Ascending aorta (tissue), 2 donors: ENCODE measurements at regions not wholly inside any gene's neighbourhood (a gene's known extent, or its start where the extent isn't known, plus 50 kb on each side); places are given as distances from the start of the nearest gene placed in this dataset.

ENCODE experiments used
- DNase-seq, 2 donors: peaks; one replicate each; pipeline ENCODE4 v3.0.0-alpha.2; 2019; ENCODE audit warnings: low spot score in 2 of 2
- H3K27ac ChIP-seq, 2 donors: fragments of 200-600 bp; sonication (generic); one replicate each; pipeline ENCODE4 v1.5.1; 2016 to 2017; ENCODE audit warnings: mild to moderate bottlenecking in 1 of 2
- H3K27me3 ChIP-seq: fragments of 200-600 bp; sonication (generic); one replicate; pipeline ENCODE4 v1.5.1; 2017
- H3K36me3 ChIP-seq, 2 donors: fragments of 200-600 bp; sonication (generic); one replicate each; pipeline ENCODE4 v1.5.1; 2016
- H3K4me1 ChIP-seq, 2 donors: fragments of 200-600 bp; sonication (generic); one replicate each; pipeline ENCODE4 v1.5.1; 2016 to 2017; ENCODE audit warnings: mild to moderate bottlenecking in 1 of 2
- H3K4me3 ChIP-seq, 2 donors: fragments of 200-600 bp; sonication (generic); one replicate each; pipeline ENCODE4 v1.5.1; 2016 to 2017; ENCODE audit warnings: mild to moderate bottlenecking in 1 of 2
- H3K9me3 ChIP-seq, 2 donors: fragments of 200-600 bp; sonication (generic); one replicate each; pipeline ENCODE4 v1.5.1; 2016
- CTCF ChIP-seq, 3 experiments: fragments of 200-600 bp in 2 of 3; fragments of 450-650 bp in 1 of 3; sonication (generic) in 2 of 3; IDR thresholded peaks; one replicate each; pipeline ENCODE4 v1.5.1; 2016 to 2019; ENCODE audit warnings: antibody characterized with exemption in 3 of 3, mild to moderate bottlenecking in 1 of 3, moderate library complexity in 1 of 3
- intact Hi-C: fragments of 100-400 bp; cut with DNase I; formaldehyde crosslinking; loops from one replicate; pipeline ENCODE4 v1.15.1; 2023

GRCh38 chr17:33637534-33637933 lies 344.4 kb upstream of the ASIC2 start:
- no peak for DNase-seq
- no peaks in the 10 kb centered on the region for H3K4me1 ChIP-seq
- no peak overlapping the region for H3K27ac ChIP-seq
- no peaks in the 10 kb centered on the region for H3K9me3 ChIP-seq
- no peaks in the 10 kb centered on the region for H3K27me3 ChIP-seq
- no peak overlapping the region for H3K4me3 ChIP-seq
- no peak for TF ChIP-seq CTCF (IDR thresholded peaks at IDR 0.05)
- H3K36me3 ChIP-seq, result no peaks in the 10 kb centered on the region
- intact Hi-C loops, result no loop called here

- Histone ChIP-seq H3K36me3 (no peaks in the 10 kb centered on the region), H3K4me3 (no peak overlapping the region), H3K9me3 (no peaks in the 10 kb centered on the region), H3K27me3 (no peaks in the 10 kb centered on the region), H3K27ac (no peak overlapping the region), H3K4me1 (no peaks in the 10 kb centered on the region)
- intact Hi-C loops, result no loop called here
- no peak for TF ChIP-seq CTCF (IDR thresholded peaks at IDR 0.05)
- DNase-seq, result no peak
Observed at GRCh38 chr17:33639103-33639880, 346.2 kb upstream of the ASIC2 start.

- intact Hi-C loops, result no loop called here
- H3K27me3 ChIP-seq, result no peaks in the 10 kb centered on the region
- H3K36me3 ChIP-seq, result no peaks in the 10 kb centered on the region
- H3K4me3 ChIP-seq, result no peak overlapping the region
- no peak overlapping the region for H3K27ac ChIP-seq
- DNase-seq, result no peak
- H3K4me1 ChIP-seq, result no peaks in the 10 kb centered on the region
- no peak for TF ChIP-seq CTCF (IDR thresholded peaks at IDR 0.05)
- no peaks in the 10 kb centered on the region for H3K9me3 ChIP-seq
Observed at GRCh38 chr17:33640629-33641028, 347.5 kb upstream of the ASIC2 start.

GRCh38 chr17:33642002-33642401 lies 348.9 kb upstream of the ASIC2 start:
- H3K36me3 ChIP-seq, result no peaks in the 10 kb centered on the region
- intact Hi-C loops, result no loop called here
- H3K4me3 ChIP-seq, result no peak overlapping the region
- no peaks in the 10 kb centered on the region for H3K27me3 ChIP-seq
- TF ChIP-seq CTCF (IDR thresholded peaks at IDR 0.05), result no peak
- no peak for DNase-seq
- no peak overlapping the region for H3K27ac ChIP-seq
- H3K9me3 ChIP-seq, result no peaks in the 10 kb centered on the region
- no peaks in the 10 kb centered on the region for H3K4me1 ChIP-seq

GRCh38 chr17:33647956-33648355 lies 354.9 kb upstream of the ASIC2 start:
- Histone ChIP-seq H3K4me3 (no peak overlapping the region), H3K27me3 (no peaks in the 10 kb centered on the region), H3K4me1 (no peaks in the 10 kb centered on the region), H3K9me3 (no peaks in the 10 kb centered on the region), H3K36me3 (no peaks in the 10 kb centered on the region), H3K27ac (no peak overlapping the region)
- no peak for DNase-seq
- peak; percentile 22 to 59 (median 32) for TF ChIP-seq CTCF (IDR thresholded peaks at IDR 0.05)
- intact Hi-C loops, result no loop called here

GRCh38 chr17:33650304-33650703 lies 357.2 kb upstream of the ASIC2 start:
- H3K9me3 ChIP-seq, result no peaks in the 10 kb centered on the region
- no peak overlapping the region for H3K4me3 ChIP-seq
- H3K4me1 ChIP-seq, result no peaks in the 10 kb centered on the region
- TF ChIP-seq CTCF (IDR thresholded peaks at IDR 0.05), result no peak
- H3K36me3 ChIP-seq, result no peaks in the 10 kb centered on the region
- no peak for DNase-seq
- no peak overlapping the region for H3K27ac ChIP-seq
- intact Hi-C loops, result no loop called here
- H3K27me3 ChIP-seq, result no peaks in the 10 kb centered on the region
